K562 (cell line): ENCODE measurements at regions not wholly inside any gene's neighbourhood (a gene's known extent, or its start where the extent isn't known, plus 50 kb on each side); places are given as distances from the start of the nearest gene placed in this dataset.

Experiments used
- ETV5 ChIP-seq: sonication (generic); formaldehyde crosslinking; IDR thresholded peaks from 2 replicates; pipeline ENCODE4 v1.4.0; 2020; ENCODE audit warnings: low read depth, mild to moderate bottlenecking, missing genetic modification reagents
- HDAC2 ChIP-seq: fragments of 450-650 bp; IDR thresholded peaks from 2 replicates; pipeline ENCODE4 v1.6.1; 2016; ENCODE audit warnings: mild to moderate bottlenecking
- NR2C2 ChIP-seq, 2 experiments: fragments of 200-800 bp in 1 of 2; sonication (Bioruptor generic) in 1 of 2; sonication (generic) in 1 of 2; formaldehyde crosslinking in 1 of 2; IDR thresholded peaks; 2 replicates each; pipeline versions ENCODE4 v1.6.1 to v1.8.0; 2016 to 2022; ENCODE audit warnings: mild to moderate bottlenecking in 1 of 2, missing compliant biosample characterization in 1 of 2, missing genetic modification characterization in 1 of 2, missing genetic modification reagents in 1 of 2
- RBM14 ChIP-seq: fragments of 200-400 bp; formaldehyde crosslinking; IDR thresholded peaks from 2 replicates; pipeline ENCODE4 v1.6.1; 2018; ENCODE audit warnings: low read depth, mild to moderate bottlenecking, low read length, moderate library complexity, borderline replicate concordance; ENCODE audit not compliant: insufficient read depth
- SRF ChIP-seq, 2 experiments: fragments of 250-450, 450-650 bp in 1 of 2; sonication (Bioruptor Pico) in 1 of 2; sonication (generic) in 1 of 2; formaldehyde crosslinking; IDR thresholded peaks; 2 replicates each; pipeline versions ENCODE4 v1.5.0 to v1.5.1; 2020 to 2022; ENCODE audit warnings: mild to moderate bottlenecking in 1 of 2, missing genetic modification reagents in 1 of 2
- SRSF7 ChIP-seq: fragments of 200-400 bp; formaldehyde crosslinking; optimal IDR thresholded peaks from 2 replicates; pipeline ENCODE3; 2017; ENCODE audit warnings: mild to moderate bottlenecking, low read depth, low read length
- TGIF2 ChIP-seq: sonication (generic); formaldehyde crosslinking; IDR thresholded peaks from 2 replicates; pipeline ENCODE4 v1.8.1; 2022; ENCODE audit warnings: mild to moderate bottlenecking, missing genetic modification reagents, moderate library complexity
- USF2 ChIP-seq: sonication (generic); formaldehyde crosslinking; IDR thresholded peaks from 2 replicates; pipeline ENCODE4 v1.5.0; 2020; ENCODE audit warnings: missing genetic modification reagents
- ZBTB11 ChIP-seq, 3 experiments: fragments of 200-800 bp in 1 of 3; fragments of 250-450 bp in 1 of 3; fragments of 450-650 bp in 1 of 3; sonication (Bioruptor Pico) in 1 of 3; sonication (Bioruptor generic) in 1 of 3; formaldehyde crosslinking in 1 of 3; IDR thresholded peaks; 2 replicates each; pipeline versions ENCODE4 v1.6.1 to v1.8.0; 2016 to 2022; ENCODE audit warnings: mild to moderate bottlenecking in 2 of 3, missing genetic modification characterization in 2 of 3, missing compliant biosample characterization in 1 of 3, moderate library complexity in 1 of 3
- ZFX ChIP-seq: sonication (generic); formaldehyde crosslinking; IDR thresholded peaks from 2 replicates; pipeline ENCODE4 v1.8.0; 2022; ENCODE audit warnings: mild to moderate bottlenecking, missing genetic modification reagents, moderate library complexity
- ZNF217 ChIP-seq: sonication (generic); formaldehyde crosslinking; IDR thresholded peaks from 2 replicates; pipeline ENCODE4 v1.8.0; 2022; ENCODE audit warnings: mild to moderate bottlenecking, missing genetic modification reagents
- ZNF584 ChIP-seq: fragments of 200-800 bp; sonication (Bioruptor generic); IDR thresholded peaks from 2 replicates; pipeline ENCODE4 v1.6.1; 2016; ENCODE audit warnings: low read depth, mild to moderate bottlenecking, missing genetic modification characterization, missing compliant biosample characterization
- TF ChIP-seq, protein P1 (sequence below): fragments of 250-450 bp; sonication (Bioruptor Pico); IDR thresholded peaks from 2 replicates; pipeline ENCODE4 v1.4.0; 2020; ENCODE audit warnings: mild to moderate bottlenecking, moderate library complexity, borderline replicate concordance
- TF ChIP-seq, protein P2 (sequence below), 2 experiments: fragments of 450-650 bp in 1 of 2; IDR thresholded peaks; 2 replicates each; pipeline ENCODE4 v1.6.1; 2011 to 2017; ENCODE audit warnings: low read depth in 2 of 2, antibody characterized with exemption in 1 of 2, borderline replicate concordance in 1 of 2, low read length in 1 of 2, mild to moderate bottlenecking in 1 of 2, mixed read lengths in 1 of 2; ENCODE audit not compliant: control insufficient read depth in 1 of 2

DNA sequence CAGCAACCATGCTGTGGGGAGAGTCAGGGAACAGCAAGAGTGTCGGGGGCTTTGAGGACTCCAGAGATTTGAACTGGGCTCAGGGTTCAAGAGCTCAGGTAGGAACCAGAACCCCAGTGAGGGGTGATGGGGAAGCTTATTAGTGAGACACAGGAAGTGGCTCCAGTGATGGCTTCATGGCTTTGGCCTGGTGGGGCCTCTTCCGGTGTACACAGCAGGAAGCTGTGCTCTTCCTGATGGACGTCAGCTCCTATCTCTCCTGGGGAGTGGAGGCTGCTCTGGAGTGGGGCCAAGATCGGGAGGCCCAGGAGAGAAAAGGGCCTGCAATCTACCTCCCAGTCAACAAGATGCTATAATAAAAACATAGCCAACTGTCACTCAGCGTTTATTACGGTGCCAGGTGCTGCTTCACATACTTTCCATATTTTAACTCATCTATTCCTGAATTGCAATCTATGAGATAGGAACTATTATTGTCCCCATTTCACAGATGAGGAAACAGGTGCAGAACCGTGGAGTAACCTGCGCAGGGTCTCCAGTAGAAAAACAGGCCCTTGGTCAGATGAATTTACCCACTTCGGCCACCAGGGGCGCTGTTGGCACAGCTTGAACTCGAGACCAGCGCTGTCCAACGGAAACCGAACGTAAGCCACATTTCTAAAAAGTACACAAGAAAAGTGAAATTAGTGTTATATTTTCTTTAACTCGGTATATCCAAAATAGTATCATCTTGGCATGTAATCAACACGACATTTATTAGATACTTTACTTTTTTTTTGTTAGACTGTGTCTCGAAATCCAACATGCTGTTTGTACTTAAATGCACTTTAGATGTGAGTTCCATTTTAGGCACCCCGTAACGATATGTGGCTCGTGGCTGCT, 63.6 kb upstream of the DLK1 start (continued):
- TF ChIP-seq, protein P1, sequence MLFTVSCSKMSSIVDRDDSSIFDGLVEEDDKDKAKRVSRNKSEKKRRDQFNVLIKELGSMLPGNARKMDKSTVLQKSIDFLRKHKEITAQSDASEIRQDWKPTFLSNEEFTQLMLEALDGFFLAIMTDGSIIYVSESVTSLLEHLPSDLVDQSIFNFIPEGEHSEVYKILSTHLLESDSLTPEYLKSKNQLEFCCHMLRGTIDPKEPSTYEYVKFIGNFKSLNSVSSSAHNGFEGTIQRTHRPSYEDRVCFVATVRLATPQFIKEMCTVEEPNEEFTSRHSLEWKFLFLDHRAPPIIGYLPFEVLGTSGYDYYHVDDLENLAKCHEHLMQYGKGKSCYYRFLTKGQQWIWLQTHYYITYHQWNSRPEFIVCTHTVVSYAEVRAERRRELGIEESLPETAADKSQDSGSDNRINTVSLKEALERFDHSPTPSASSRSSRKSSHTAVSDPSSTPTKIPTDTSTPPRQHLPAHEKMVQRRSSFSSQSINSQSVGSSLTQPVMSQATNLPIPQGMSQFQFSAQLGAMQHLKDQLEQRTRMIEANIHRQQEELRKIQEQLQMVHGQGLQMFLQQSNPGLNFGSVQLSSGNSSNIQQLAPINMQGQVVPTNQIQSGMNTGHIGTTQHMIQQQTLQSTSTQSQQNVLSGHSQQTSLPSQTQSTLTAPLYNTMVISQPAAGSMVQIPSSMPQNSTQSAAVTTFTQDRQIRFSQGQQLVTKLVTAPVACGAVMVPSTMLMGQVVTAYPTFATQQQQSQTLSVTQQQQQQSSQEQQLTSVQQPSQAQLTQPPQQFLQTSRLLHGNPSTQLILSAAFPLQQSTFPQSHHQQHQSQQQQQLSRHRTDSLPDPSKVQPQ (CRISPR knock-in tag) = no peak
- TF ChIP-seq HDAC2 (peak; percentile 62; the same call in 1 of the 2 replicates), SRF (CRISPR knock-in tag; IDR thresholded peaks at IDR 0.05) (no peak), ETV5 (CRISPR knock-in tag) (no peak), NR2C2 (CRISPR knock-in tag; IDR thresholded peaks at IDR 0.05) (no peak), NR2C2 (tag; IDR thresholded peaks at IDR 0.05) (no peak), ZNF584 (0 out of 2 replicates have a peak, but pooled peaks have one; percentile 63), SRSF7 (no peak), ZNF217 (no peak), RBM14 (no peak), ZBTB11 (CRISPR knock-in tag; IDR thresholded peaks at IDR 0.05) (peak in 2 of 3 experiments; percentile 90 to 99; a peak in 4 of 6 replicates), USF2 (CRISPR knock-in tag) (no peak), TGIF2 (CRISPR knock-in tag) (no peak), ZFX (CRISPR knock-in tag) (peak; percentile 44; the same call in 1 of the 2 replicates)
- TF ChIP-seq, protein P2, sequence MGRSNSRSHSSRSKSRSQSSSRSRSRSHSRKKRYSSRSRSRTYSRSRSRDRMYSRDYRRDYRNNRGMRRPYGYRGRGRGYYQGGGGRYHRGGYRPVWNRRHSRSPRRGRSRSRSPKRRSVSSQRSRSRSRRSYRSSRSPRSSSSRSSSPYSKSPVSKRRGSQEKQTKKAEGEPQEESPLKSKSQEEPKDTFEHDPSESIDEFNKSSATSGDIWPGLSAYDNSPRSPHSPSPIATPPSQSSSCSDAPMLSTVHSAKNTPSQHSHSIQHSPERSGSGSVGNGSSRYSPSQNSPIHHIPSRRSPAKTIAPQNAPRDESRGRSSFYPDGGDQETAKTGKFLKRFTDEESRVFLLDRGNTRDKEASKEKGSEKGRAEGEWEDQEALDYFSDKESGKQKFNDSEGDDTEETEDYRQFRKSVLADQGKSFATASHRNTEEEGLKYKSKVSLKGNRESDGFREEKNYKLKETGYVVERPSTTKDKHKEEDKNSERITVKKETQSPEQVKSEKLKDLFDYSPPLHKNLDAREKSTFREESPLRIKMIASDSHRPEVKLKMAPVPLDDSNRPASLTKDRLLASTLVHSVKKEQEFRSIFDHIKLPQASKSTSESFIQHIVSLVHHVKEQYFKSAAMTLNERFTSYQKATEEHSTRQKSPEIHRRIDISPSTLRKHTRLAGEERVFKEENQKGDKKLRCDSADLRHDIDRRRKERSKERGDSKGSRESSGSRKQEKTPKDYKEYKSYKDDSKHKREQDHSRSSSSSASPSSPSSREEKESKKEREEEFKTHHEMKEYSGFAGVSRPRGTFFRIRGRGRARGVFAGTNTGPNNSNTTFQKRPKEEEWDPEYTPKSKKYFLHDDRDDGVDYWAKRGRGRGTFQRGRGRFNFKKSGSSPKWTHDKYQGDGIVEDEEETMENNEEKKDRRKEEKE (IDR thresholded peaks at IDR 0.05; ENCODE audit: borderline replicate concordance in 1 of 2, control insufficient read depth in 1 of 2, low read depth in 2 of 2, low read length in 1 of 2) = no peak
